ENCODE measurements at regions not wholly inside any gene's neighbourhood (a gene's known extent, or its start where the extent isn't known, plus 50 kb on each side); places are given as distances from the start of the nearest gene placed in this dataset.

GRCh38 chr2:234768608-234769196 is 183.1 kb upstream of the SH3BP4 start:
- DNase-seq (ENCODE audit: low spot score): no peak

DNA sequence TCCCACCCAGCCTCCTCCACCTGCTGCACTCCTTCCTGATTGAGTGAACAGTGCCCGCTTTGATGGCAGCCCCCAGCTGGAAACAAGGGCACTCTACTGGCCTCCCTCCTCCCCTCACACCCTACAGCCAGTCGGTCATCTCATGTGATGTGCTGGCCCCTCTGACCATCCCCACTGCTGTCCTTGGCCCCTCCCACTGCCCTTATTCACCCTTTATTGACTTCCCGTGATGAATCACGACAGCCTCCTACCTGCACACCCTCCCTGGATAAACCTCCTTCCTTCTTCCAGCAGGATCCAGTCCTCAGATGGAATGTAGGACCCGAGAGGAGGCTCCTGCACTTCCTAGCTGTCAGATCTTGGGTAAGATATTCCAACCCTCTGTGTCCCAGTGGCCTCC is 186.5 kb upstream of the SH3BP4 start:
- DNase-seq (ENCODE audit: low spot score): no peak

GRCh38 chr2:234764372-234764771 is 187.4 kb upstream of the SH3BP4 start:
- no peak for DNase-seq (ENCODE audit: low spot score)

- no peak for DNase-seq (ENCODE audit: low spot score)
These were observed 188.6 kb upstream of the SH3BP4 start for GRCh38 chr2:234763002-234763873.

GRCh38 chr2:234761910-234762309 is 189.9 kb upstream of the SH3BP4 start:
- DNase-seq (ENCODE audit: low spot score): peak; percentile 34

DNA sequence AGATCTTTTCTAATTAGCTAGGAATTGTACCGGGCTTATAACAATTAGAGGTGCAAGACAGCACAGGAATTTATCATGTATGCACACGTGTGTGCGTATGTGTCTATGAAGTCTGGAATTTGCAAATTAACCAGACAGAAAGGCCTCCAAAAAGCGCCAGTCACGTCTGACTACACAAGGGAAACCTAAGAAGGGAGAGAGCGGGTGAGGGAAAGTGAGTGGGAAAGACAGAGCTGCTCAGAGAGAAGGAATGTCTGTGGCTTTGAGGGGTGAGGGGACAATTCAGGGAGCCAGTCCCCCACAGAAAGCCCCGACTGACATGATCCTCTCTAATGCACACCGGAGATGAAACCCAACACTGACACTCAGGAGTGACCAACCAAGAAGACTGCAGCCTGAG is 197.7 kb upstream of the SH3BP4 start:
- DNase-seq (ENCODE audit: low spot score): no peak

GRCh38 chr2:234753701-234754100 is 198.1 kb upstream of the SH3BP4 start:
- no peak for DNase-seq (ENCODE audit: low spot score)

- DNase-seq (ENCODE audit: low spot score): no peak
These were observed 198.9 kb upstream of the SH3BP4 start for GRCh38 chr2:234752966-234753365.

- DNase-seq (ENCODE audit: low spot score): no peak
These were observed 200.4 kb upstream of the SH3BP4 start for GRCh38 chr2:234751275-234751973.

DNA sequence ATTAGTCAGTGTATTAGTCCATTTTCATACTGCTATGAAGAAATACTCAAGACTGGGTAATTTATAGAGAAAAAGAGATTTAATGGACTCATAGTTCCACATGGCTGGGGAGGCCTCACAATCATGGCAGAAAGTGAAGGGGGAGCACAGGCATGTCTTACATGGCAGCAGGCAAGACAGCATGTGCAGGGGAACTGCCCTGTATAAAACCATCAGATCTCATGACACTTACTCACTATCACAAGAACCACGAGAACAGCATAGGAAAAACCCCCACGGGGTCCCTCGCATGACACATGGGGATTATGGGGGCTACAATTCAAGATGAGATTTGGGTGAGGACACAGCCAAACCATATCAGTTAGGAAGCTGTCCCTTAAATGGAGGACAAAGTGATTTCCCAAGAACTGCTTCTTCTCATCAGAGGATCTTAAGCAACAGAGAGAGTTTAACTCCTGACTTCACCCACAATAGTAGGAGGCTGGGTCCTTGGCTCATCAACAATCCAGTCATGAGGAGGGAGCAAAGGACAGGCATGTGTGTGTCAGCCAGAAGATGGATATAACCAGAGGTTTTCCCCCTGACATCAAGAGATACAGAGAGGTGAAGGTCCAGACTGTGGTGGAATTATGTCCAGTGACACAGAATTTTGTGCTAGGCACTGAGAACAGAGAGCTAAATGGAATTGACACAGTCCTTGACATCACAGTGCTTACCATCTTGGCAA is 203.8 kb upstream of the SH3BP4 start:
- DNase-seq (ENCODE audit: low spot score): no peak

- DNase-seq (ENCODE audit: low spot score): no peak
These were observed 204.8 kb upstream of the SH3BP4 start for GRCh38 chr2:234747032-234747431.

- DNase-seq (ENCODE audit: low spot score): no peak
These were observed 206.5 kb upstream of the SH3BP4 start for GRCh38 chr2:234745347-234745746.

DNA sequence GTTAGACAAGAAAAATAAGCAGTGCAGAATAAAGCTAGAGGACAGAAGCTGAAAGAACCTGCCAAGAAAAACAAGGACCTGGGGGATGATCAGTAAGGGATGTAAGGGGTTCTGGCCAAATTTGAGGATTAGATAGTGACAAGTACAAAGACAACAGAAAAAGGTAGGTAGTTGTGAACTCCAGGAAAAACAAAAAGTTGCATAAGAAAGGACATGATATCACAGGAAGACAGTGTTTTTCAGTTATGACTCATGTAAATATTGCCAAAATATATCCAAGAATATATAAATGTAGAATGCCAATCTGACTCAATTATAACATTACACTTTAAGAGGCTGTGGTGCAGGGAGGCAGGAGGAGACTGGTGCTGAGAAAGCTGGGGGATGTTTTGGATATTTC is 209.8 kb upstream of the SH3BP4 start:
- DNase-seq (ENCODE audit: low spot score): no peak

- DNase-seq (ENCODE audit: low spot score): no peak
These were observed 212.8 kb upstream of the SH3BP4 start for GRCh38 chr2:234739061-234739460.

DNA sequence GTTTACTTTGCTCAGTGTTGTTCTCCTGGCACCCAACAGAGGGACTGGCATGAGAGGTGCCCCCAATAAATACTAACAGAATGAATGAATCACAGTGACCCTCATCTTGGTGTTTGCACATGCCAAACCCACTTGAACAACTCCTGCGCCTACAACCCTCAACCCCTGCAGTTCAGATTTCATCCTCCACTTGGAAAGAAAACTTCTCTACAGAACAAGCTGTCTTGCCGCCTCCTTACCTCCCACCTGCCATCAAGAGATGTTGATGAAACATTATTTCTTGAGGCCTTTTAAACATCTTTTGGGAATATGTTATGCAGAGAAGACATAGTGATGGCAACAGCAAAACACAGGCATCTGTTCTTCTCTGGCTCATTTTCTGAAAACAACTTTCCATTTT is 216.0 kb upstream of the SH3BP4 start:
- no peak for DNase-seq (ENCODE audit: low spot score)

GRCh38 chr2:234733795-234734600 is 217.8 kb upstream of the SH3BP4 start:
- DNase-seq (ENCODE audit: low spot score): no peak

GRCh38 chr2:234733093-234733489 is 218.7 kb upstream of the SH3BP4 start:
- no peak for DNase-seq (ENCODE audit: low spot score)

DNA sequence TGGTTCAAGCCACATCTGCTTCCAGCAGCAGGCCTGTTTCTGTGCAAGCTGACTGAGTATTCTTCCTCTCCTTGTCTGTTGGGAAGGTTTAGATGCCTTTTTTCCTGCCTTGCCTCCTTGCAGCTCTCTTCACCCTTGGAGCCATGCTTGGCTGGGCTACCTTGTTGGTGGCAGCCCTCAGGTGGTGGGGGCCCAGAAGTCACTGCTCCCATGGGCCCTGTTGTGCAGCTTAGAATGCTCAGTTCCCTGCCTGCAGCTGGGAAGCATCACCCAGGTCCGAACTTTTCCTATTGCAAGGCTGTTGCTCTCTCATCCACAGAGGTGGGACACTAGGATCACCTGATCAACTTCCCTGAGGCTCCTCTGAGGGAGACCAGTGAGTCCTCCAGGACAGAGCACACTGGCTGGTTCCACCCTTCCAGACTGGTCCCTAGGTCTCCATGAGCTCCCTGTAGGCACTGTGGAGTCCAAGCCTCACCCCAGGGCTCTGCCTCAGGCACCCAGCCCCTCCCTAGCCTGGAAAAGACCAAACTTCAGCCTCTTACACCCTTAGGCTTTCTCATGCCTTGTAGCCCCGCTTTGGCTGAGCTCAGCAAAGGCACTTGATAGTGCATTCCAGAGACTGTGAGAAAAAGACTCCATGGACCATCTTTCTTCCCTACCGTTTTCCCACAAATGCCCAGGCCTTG is 219.3 kb upstream of the SH3BP4 start:
- DNase-seq (ENCODE audit: low spot score): no peak

DNA sequence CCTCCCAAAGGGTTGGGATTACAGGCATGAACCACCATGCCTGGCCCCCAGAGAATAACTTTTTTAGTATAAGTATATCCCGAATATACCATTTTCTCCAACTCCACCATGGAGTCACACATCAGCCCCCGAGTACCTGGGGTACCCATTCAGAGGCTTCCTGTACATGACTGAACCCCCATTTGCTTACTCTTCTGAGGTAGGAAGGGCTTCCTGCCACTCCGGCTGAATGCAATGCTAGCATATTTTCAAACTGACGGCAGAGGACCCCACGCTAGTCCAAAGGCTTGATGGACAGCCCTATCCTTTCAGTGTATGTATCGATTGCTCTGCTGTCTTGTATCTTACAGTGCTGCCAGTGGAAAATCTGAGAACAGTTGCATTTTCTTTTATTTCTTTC is 220.6 kb upstream of the SH3BP4 start:
- DNase-seq (ENCODE audit: low spot score): no peak

GRCh38 chr2:234730066-234730640 is 221.7 kb upstream of the SH3BP4 start:
- DNase-seq (ENCODE audit: low spot score): no peak
